Type B pancreatic cell (in vitro differentiated cells): ENCODE measurements at regions not wholly inside any gene's neighbourhood (a gene's known extent, or its start where the extent isn't known, plus 50 kb on each side); places are given as distances from the start of the nearest gene placed in this dataset.

Source experiments
- DNase-seq: peaks from one replicate; pipeline ENCODE4 v3.0.0; 2021; ENCODE audit warnings: mixed read lengths; ENCODE audit not compliant: unreplicated experiment; ENCODE audit errors: extremely low spot score
- H3K27ac Mint-ChIP-seq: 2 replicates; pipeline ENCODE4 v1.8.0; 2021; ENCODE audit warnings: mild to moderate bottlenecking, mixed read lengths
- H3K27me3 Mint-ChIP-seq: 2 replicates; pipeline ENCODE4 v1.8.0; 2021; ENCODE audit warnings: mixed read lengths
- H3K36me3 Mint-ChIP-seq: 2 replicates; pipeline ENCODE4 v1.8.0; 2021; ENCODE audit warnings: mixed read lengths
- H3K4me1 Mint-ChIP-seq: one replicate; pipeline ENCODE4 v1.8.0; 2021; ENCODE audit warnings: mixed read lengths; ENCODE audit not compliant: unreplicated experiment
- H3K4me3 Mint-ChIP-seq: 2 replicates; pipeline ENCODE4 v1.8.0; 2021; ENCODE audit warnings: mild to moderate bottlenecking, mixed read lengths
- H3K9me3 Mint-ChIP-seq: 2 replicates; pipeline ENCODE4 v1.8.0; 2021; ENCODE audit warnings: mixed read lengths
- TF ChIP-seq, protein P1 (sequence below): fragments of 200-600 bp; sonication (generic); conservative IDR thresholded peaks from 2 replicates; pipeline ENCODE4 v1.5.0; 2021; ENCODE audit warnings: antibody characterized with exemption, mild to moderate bottlenecking

DNA sequence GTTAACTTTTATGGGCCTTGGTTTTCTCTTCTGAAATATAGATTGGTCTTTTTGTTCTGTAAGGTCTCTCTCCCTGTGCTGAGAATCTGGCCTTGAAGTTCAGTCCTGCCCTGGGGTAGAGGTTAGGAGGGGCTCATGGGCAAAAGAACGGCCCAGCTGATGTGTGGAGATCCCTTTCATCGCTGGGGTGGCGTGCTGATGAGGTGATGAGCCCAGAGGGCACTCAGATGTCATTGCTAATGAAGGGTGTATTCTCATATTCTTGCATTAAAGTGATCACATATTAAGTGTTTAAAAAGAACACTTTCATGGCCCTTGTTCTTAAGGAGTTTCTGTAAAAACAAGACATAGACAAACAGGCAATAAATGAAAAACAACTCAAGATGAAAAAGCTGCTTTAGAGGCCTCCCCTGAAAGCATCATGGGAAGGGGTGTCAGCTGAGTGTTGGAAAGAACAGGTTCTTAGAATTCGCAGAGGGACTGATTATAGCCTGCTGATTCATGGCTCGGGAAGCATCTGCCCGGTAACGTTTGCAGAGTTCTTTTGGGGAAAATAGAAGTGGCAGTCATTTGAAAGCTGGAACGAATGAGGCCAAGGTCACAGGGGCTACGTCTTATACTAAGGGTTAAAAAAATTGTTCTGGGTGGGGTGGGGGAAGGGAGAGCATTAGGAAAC is 72.5 kb upstream of the GPR158 start:
- Mint-ChIP-seq H3K4me1 (peaks cover 11% of the 10 kb centered on the region), H3K36me3 (no peaks in the 10 kb centered on the region), H3K27ac (no peak overlapping the region), H3K27me3 (peaks cover 10% of the 10 kb centered on the region), H3K9me3 (no peaks in the 10 kb centered on the region), H3K4me3 (no peak overlapping the region)
- TF ChIP-seq, protein P1, sequence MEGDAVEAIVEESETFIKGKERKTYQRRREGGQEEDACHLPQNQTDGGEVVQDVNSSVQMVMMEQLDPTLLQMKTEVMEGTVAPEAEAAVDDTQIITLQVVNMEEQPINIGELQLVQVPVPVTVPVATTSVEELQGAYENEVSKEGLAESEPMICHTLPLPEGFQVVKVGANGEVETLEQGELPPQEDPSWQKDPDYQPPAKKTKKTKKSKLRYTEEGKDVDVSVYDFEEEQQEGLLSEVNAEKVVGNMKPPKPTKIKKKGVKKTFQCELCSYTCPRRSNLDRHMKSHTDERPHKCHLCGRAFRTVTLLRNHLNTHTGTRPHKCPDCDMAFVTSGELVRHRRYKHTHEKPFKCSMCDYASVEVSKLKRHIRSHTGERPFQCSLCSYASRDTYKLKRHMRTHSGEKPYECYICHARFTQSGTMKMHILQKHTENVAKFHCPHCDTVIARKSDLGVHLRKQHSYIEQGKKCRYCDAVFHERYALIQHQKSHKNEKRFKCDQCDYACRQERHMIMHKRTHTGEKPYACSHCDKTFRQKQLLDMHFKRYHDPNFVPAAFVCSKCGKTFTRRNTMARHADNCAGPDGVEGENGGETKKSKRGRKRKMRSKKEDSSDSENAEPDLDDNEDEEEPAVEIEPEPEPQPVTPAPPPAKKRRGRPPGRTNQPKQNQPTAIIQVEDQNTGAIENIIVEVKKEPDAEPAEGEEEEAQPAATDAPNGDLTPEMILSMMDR: no peak
- no peak for DNase-seq

DNA sequence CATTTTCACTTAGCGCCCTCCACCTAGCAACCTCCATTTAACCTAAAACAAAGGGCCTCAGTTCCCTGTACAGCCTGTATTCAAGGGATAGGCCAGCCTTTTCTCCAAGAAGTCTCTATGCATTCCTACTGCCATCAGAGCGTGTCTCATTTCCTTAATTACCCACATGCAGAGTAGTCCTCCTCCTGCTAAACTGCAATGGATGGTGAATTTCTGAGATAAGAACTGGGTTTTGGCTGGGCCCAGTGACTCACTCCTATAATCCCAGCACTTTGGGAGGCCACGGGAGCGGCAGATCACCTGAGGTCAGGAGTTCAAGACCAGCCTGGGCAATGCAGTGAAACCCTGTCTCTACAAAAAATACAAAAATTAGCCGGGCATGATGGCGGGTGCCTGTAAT is 71.1 kb upstream of the GPR158 start:
- H3K27ac Mint-ChIP-seq: no peak overlapping the region

GRCh38 chr10:25104441-25104840 is 70.4 kb upstream of the GPR158 start:
- Mint-ChIP-seq H3K27me3 (peaks cover 10% of the 10 kb centered on the region), H3K36me3 (no peaks in the 10 kb centered on the region), H3K9me3 (no peaks in the 10 kb centered on the region), H3K4me1 (peaks cover 11% of the 10 kb centered on the region), H3K27ac (no peak overlapping the region), H3K4me3 (no peak overlapping the region)
- TF ChIP-seq, protein P1: no peak
- DNase-seq: no peak

More for the DNA sequence above, 71.1 kb upstream of the GPR158 start:
- DNase-seq: no peak
- TF ChIP-seq, protein P1: no peak
- no peak overlapping the region for H3K4me3 Mint-ChIP-seq
- H3K4me1 Mint-ChIP-seq: peaks cover 11% of the 10 kb centered on the region
- H3K36me3 Mint-ChIP-seq: no peaks in the 10 kb centered on the region
- H3K9me3 Mint-ChIP-seq: no peaks in the 10 kb centered on the region
- H3K27me3 Mint-ChIP-seq: peaks cover 10% of the 10 kb centered on the region

DNA sequence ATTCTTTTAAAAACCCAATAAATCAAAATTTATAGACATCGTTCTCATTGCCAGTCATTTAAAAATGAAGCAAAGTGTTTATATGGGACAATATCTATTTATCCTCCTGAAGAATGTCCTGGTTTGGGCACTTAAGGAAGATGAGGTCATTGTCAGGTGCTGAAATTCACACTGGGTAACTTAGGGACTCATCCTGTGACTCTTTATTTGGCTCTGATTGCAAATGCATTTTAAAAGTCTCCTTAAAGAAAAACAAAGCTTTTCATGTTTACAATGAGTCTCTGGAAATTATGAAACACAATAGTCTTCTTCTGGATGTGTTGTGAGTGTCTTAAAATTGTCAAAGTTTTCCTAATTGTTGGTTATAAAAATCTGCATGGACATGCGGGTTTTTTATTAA is 69.5 kb upstream of the GPR158 start:
- TF ChIP-seq, protein P1: no peak
- peaks cover 11% of the 10 kb centered on the region for H3K4me1 Mint-ChIP-seq
- no peaks in the 10 kb centered on the region for H3K36me3 Mint-ChIP-seq

GRCh38 chr10:25105743-25106260 is 69.0 kb upstream of the GPR158 start:
- TF ChIP-seq, protein P1: no peak
- no peak for DNase-seq
- no peaks in the 10 kb centered on the region for H3K36me3 Mint-ChIP-seq
- H3K27ac Mint-ChIP-seq: no peak overlapping the region
- no peaks in the 10 kb centered on the region for H3K9me3 Mint-ChIP-seq
- H3K4me3 Mint-ChIP-seq: no peak overlapping the region
- peaks cover 11% of the 10 kb centered on the region for H3K4me1 Mint-ChIP-seq
- peaks cover 10% of the 10 kb centered on the region for H3K27me3 Mint-ChIP-seq

More for the DNA sequence above, 69.5 kb upstream of the GPR158 start:
- Mint-ChIP-seq H3K27ac (no peak overlapping the region), H3K27me3 (peaks cover 10% of the 10 kb centered on the region), H3K9me3 (no peaks in the 10 kb centered on the region), H3K4me3 (no peak overlapping the region)
- no peak for DNase-seq
